H1 (cell line): ENCODE measurements at regions not wholly inside any gene's neighbourhood (a gene's known extent, or its start where the extent isn't known, plus 50 kb on each side); places are given as distances from the start of the nearest gene placed in this dataset.

ENCODE experiments used
- ATF2 ChIP-seq: IDR thresholded peaks from 2 replicates; pipeline ENCODE4 v1.6.1; 2012; ENCODE audit warnings: low read length, inconsistent platforms
- CEBPB ChIP-seq: IDR thresholded peaks from 2 replicates; pipeline ENCODE4 v1.6.1; 2012; ENCODE audit warnings: low read depth, low read length
- CTCF ChIP-seq, 3 experiments: IDR thresholded peaks; 1 replicate in 2 of 3; 2 replicates in 1 of 3; pipeline versions ENCODE4 v1.5.1 to v1.6.1; 2011; ENCODE audit warnings: low read length in 3 of 3, mild to moderate bottlenecking in 3 of 3, inconsistent platforms in 2 of 3, low read depth in 1 of 3, moderate library complexity in 1 of 3; ENCODE audit not compliant: insufficient read depth in 1 of 3; ENCODE audit errors: control extremely low read depth in 1 of 3
- EZH2 ChIP-seq: fragments of 200-600 bp; sonication (generic); IDR thresholded peaks from 2 replicates; pipeline ENCODE4 v1.7.1; 2012; ENCODE audit warnings: low read depth, mild to moderate bottlenecking, moderate library complexity, low read length, inconsistent platforms; ENCODE audit not compliant: severe bottlenecking
- FOSL1 ChIP-seq: IDR thresholded peaks from 2 replicates; pipeline ENCODE4 v1.6.1; 2011; ENCODE audit warnings: mild to moderate bottlenecking, low read depth, low read length, moderate library complexity; ENCODE audit not compliant: insufficient read depth
- GABPA ChIP-seq: IDR thresholded peaks from 2 replicates; pipeline ENCODE4 v1.6.1; 2011; ENCODE audit warnings: mild to moderate bottlenecking, low read length, moderate library complexity, borderline replicate concordance; ENCODE audit not compliant: insufficient read depth
- POLR2A ChIP-seq, 2 experiments: IDR thresholded peaks; 1 replicate in 1 of 2; 2 replicates in 1 of 2; pipeline ENCODE4 v1.6.1; 2011; ENCODE audit warnings: low read depth in 2 of 2, low read length in 2 of 2, mild to moderate bottlenecking in 2 of 2; ENCODE audit errors: control extremely low read depth in 1 of 2
- POLR2AphosphoS5 ChIP-seq: IDR thresholded peaks from 2 replicates; pipeline ENCODE4 v1.6.1; 2011; ENCODE audit warnings: low read depth, low read length
- SP1 ChIP-seq: IDR thresholded peaks from 2 replicates; pipeline ENCODE4 v1.6.1; 2011; ENCODE audit warnings: low read depth, low read length
- SRF ChIP-seq: IDR thresholded peaks from 2 replicates; pipeline ENCODE4 v1.6.1; 2011; ENCODE audit warnings: mild to moderate bottlenecking, low read depth, low read length, moderate library complexity
- ZNF274 ChIP-seq: IDR thresholded peaks from 2 replicates; pipeline ENCODE4 v1.7.0; 2012; ENCODE audit warnings: low read length, borderline replicate concordance; ENCODE audit errors: extremely low read depth

- TF ChIP-seq SRF = no peak
- no peak for TF ChIP-seq SP1
- no peak for TF ChIP-seq CTCF (IDR thresholded peaks at IDR 0.05; ENCODE audit: control extremely low read depth in 1 of 3, insufficient read depth in 1 of 3, low read depth in 1 of 3, low read length in 3 of 3)
- no peak for TF ChIP-seq POLR2A (IDR thresholded peaks at IDR 0.05; ENCODE audit: control extremely low read depth in 1 of 2, low read depth in 2 of 2, low read length in 2 of 2)
- TF ChIP-seq CEBPB = no peak
- TF ChIP-seq ZNF274 = no peak
- no peak for TF ChIP-seq EZH2
- no peak for TF ChIP-seq POLR2AphosphoS5
- TF ChIP-seq ATF2 = no peak
- TF ChIP-seq GABPA = no peak
- TF ChIP-seq FOSL1 = no peak
These were observed 73.4 kb upstream of the ATP2B1 start for GRCh38 chr12:89781946-89782550.
